GM23338 (cell line): ENCODE measurements at regions not wholly inside any gene's neighbourhood (a gene's known extent, or its start where the extent isn't known, plus 50 kb on each side); places are given as distances from the start of the nearest gene placed in this dataset.

Source experiments
- CREB1 ChIP-seq: fragments of 250-450 bp; sonication (Bioruptor Pico); IDR thresholded peaks from 2 replicates; pipeline ENCODE4 v1.5.0; 2020; ENCODE audit warnings: low read depth, mild to moderate bottlenecking, moderate library complexity
- EZH2phosphoT487 ChIP-seq: fragments of 200-600 bp; sonication (generic); IDR thresholded peaks from one replicate; pipeline ENCODE4 v1.8.1; 2018; ENCODE audit warnings: antibody characterized with exemption; ENCODE audit not compliant: unreplicated experiment
- JUNB ChIP-seq: IDR thresholded peaks from one replicate; pipeline ENCODE4 v1.6.1; 2016; ENCODE audit warnings: antibody characterized with exemption; ENCODE audit not compliant: unreplicated experiment
- NANOG ChIP-seq: IDR thresholded peaks from 2 replicates; pipeline ENCODE4 v1.6.1; 2016; ENCODE audit warnings: antibody characterized with exemption, borderline replicate concordance
- POLR2AphosphoS5 ChIP-seq: IDR thresholded peaks from 2 replicates; pipeline ENCODE4 v1.6.1; 2016; ENCODE audit warnings: antibody characterized with exemption, low read depth
- STAT1 ChIP-seq: IDR thresholded peaks from one replicate; pipeline ENCODE4 v1.6.1; 2016; ENCODE audit warnings: antibody characterized with exemption; ENCODE audit not compliant: unreplicated experiment
- ZNF114 ChIP-seq: fragments of 250-450 bp; sonication (Bioruptor Pico); IDR thresholded peaks from 2 replicates; pipeline ENCODE4 v1.5.0; 2020; ENCODE audit warnings: mild to moderate bottlenecking, moderate library complexity
- TF ChIP-seq, protein P1 (sequence below): fragments of 250-450 bp; sonication (Bioruptor Pico); IDR thresholded peaks from 2 replicates; pipeline ENCODE4 v1.5.0; 2020; ENCODE audit warnings: mild to moderate bottlenecking, moderate library complexity
- TF ChIP-seq, protein P2 (sequence below): IDR thresholded peaks from one replicate; pipeline ENCODE4 v1.6.1; 2018; ENCODE audit warnings: antibody characterized with exemption; ENCODE audit not compliant: unreplicated experiment

DNA sequence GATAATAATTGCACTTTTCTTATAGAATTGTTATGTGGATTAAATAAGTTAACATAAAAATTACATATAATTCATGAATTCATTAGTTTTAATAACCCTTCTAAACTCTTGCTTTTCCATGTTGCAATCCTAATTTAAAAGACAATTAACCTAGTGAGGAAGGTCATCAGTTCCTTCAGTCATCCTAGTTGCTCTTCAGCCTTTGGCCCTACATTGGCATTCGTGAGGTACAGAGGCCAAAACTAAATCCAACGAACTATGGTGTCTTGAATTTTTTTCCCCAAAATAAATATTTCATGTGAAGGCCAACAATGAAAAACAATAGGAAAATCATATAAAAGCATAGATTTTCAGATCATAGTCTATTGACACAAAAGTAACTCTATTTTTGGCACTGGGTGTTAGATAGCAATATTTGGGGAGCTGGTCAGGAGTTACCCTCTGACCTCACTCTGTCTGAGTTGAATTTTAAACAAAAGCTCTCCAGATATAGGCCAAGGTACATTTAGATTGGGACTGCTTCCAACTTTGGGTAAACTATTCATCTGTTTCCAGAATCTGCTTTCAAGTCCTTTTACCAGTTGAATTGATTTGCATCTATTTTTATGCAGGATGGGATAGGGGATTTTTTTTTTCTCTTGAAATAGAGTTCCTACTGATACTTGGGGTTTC is 104.5 kb downstream of the SEM1 start (continued):
- TF ChIP-seq, protein P1, sequence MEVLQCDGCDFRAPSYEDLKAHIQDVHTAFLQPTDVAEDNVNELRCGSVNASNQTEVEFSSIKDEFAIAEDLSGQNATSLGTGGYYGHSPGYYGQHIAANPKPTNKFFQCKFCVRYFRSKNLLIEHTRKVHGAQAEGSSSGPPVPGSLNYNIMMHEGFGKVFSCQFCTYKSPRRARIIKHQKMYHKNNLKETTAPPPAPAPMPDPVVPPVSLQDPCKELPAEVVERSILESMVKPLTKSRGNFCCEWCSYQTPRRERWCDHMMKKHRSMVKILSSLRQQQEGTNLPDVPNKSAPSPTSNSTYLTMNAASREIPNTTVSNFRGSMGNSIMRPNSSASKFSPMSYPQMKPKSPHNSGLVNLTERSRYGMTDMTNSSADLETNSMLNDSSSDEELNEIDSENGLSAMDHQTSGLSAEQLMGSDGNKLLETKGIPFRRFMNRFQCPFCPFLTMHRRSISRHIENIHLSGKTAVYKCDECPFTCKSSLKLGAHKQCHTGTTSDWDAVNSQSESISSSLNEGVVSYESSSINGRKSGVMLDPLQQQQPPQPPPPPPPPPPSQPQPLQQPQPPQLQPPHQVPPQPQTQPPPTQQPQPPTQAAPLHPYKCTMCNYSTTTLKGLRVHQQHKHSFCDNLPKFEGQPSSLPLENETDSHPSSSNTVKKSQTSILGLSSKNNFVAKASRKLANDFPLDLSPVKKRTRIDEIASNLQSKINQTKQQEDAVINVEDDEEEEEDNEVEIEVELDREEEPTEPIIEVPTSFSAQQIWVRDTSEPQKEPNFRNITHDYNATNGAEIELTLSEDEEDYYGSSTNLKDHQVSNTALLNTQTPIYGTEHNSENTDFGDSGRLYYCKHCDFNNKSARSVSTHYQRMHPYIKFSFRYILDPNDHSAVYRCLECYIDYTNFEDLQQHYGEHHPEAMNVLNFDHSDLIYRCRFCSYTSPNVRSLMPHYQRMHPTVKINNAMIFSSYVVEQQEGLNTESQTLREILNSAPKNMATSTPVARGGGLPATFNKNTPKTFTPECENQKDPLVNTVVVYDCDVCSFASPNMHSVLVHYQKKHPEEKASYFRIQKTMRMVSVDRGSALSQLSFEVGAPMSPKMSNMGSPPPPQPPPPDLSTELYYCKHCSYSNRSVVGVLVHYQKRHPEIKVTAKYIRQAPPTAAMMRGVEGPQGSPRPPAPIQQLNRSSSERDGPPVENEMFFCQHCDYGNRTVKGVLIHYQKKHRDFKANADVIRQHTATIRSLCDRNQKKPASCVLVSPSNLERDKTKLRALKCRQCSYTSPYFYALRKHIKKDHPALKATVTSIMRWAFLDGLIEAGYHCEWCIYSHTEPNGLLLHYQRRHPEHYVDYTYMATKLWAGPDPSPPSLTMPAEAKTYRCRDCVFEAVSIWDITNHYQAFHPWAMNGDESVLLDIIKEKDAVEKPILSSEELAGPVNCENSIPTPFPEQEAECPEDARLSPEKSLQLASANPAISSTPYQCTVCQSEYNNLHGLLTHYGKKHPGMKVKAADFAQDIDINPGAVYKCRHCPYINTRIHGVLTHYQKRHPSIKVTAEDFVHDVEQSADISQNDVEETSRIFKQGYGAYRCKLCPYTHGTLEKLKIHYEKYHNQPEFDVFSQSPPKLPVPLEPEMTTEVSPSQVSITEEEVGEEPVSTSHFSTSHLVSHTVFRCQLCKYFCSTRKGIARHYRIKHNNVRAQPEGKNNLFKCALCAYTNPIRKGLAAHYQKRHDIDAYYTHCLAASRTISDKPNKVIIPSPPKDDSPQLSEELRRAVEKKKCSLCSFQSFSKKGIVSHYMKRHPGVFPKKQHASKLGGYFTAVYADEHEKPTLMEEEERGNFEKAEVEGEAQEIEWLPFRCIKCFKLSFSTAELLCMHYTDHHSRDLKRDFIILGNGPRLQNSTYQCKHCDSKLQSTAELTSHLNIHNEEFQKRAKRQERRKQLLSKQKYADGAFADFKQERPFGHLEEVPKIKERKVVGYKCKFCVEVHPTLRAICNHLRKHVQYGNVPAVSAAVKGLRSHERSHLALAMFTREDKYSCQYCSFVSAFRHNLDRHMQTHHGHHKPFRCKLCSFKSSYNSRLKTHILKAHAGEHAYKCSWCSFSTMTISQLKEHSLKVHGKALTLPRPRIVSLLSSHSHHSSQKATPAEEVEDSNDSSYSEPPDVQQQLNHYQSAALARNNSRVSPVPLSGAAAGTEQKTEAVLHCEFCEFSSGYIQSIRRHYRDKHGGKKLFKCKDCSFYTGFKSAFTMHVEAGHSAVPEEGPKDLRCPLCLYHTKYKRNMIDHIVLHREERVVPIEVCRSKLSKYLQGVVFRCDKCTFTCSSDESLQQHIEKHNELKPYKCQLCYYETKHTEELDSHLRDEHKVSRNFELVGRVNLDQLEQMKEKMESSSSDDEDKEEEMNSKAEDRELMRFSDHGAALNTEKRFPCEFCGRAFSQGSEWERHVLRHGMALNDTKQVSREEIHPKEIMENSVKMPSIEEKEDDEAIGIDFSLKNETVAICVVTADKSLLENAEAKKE (CRISPR knock-in tag) = no peak
- TF ChIP-seq POLR2AphosphoS5 (no peak), EZH2phosphoT487 (no peak), CREB1 (CRISPR knock-in tag) (no peak), JUNB (no peak), STAT1 (no peak), NANOG (no peak), ZNF114 (no peak)
- TF ChIP-seq, protein P2, sequence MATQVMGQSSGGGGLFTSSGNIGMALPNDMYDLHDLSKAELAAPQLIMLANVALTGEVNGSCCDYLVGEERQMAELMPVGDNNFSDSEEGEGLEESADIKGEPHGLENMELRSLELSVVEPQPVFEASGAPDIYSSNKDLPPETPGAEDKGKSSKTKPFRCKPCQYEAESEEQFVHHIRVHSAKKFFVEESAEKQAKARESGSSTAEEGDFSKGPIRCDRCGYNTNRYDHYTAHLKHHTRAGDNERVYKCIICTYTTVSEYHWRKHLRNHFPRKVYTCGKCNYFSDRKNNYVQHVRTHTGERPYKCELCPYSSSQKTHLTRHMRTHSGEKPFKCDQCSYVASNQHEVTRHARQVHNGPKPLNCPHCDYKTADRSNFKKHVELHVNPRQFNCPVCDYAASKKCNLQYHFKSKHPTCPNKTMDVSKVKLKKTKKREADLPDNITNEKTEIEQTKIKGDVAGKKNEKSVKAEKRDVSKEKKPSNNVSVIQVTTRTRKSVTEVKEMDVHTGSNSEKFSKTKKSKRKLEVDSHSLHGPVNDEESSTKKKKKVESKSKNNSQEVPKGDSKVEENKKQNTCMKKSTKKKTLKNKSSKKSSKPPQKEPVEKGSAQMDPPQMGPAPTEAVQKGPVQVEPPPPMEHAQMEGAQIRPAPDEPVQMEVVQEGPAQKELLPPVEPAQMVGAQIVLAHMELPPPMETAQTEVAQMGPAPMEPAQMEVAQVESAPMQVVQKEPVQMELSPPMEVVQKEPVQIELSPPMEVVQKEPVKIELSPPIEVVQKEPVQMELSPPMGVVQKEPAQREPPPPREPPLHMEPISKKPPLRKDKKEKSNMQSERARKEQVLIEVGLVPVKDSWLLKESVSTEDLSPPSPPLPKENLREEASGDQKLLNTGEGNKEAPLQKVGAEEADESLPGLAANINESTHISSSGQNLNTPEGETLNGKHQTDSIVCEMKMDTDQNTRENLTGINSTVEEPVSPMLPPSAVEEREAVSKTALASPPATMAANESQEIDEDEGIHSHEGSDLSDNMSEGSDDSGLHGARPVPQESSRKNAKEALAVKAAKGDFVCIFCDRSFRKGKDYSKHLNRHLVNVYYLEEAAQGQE = no peak
